SKM-1 (cell line): ENCODE measurements at regions not wholly inside any gene's neighbourhood (a gene's known extent, or its start where the extent isn't known, plus 50 kb on each side); places are given as distances from the start of the nearest gene placed in this dataset.

Experiments used
- DNase-seq: peaks from one replicate; lab custom pipeline; 2025; ENCODE audit not compliant: unreplicated experiment; lab: John Stamatoyannopoulos, UW

GRCh38 chr3:148204131-148204530, 493.6 kb upstream of the AGTR1 start:
- DNase-seq, result no peak

- no peak for DNase-seq
These were observed 491.7 kb upstream of the AGTR1 start for GRCh38 chr3:148205977-148206376.

DNA sequence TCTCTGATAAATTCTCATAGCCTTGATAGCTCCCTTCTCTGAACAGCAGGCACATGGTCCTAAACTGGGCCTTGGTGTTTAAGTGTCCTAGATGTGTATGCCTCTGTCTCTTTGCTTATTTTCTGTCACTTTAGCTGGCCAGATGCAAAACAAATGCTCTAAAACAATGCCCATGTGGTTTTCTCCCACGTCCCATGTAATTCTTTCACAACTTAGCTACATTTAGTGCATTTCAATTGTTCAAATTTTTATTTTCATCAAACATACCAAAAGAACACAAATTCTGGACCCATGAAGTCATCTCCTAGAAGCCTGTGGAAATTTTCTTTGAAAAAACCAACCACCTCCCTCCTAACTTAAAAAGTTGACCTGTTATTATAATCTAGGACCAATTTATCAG, 491.3 kb upstream of the AGTR1 start:
- no peak for DNase-seq

DNA sequence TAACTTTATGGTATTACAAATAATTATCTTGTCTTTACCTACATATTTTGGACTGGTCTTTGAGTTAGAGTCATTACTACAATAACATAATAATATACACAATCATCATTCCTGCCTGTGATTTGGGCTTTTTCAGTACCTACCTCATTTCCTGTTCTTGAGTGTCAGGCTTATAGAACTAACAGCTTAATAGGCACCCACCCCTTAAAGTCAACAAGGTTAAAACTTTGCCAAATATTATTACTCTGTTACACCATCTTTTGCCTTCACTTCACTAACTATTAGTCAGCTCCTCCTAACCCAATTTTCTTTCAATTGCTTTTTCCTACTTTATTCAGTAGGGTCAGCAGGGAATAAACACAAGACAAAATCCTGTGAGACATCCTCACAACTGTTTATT, 488.7 kb upstream of the AGTR1 start:
- DNase-seq, result no peak

- no peak for DNase-seq
These were observed 486.0 kb upstream of the AGTR1 start for GRCh38 chr3:148211725-148212124.

DNA sequence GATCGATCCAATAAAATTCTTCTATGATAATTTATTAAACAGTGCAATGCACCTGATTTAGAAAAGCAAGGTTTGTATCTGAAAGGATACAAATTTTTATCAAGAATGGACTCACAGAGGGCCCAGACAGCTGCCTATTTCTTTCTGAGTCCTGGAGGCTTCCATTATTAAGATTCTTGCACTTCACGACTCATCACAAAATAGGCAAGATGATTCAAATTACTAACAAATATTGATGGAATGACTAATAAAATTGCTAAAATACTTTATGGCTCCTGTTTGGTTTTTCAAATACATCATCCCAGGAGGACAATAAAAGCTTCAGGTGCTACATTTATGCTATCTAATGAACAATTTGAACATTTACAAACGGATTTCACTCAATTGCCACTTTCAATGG, 483.0 kb upstream of the AGTR1 start:
- no peak for DNase-seq

- DNase-seq, result no peak
These were observed 480.4 kb upstream of the AGTR1 start for GRCh38 chr3:148217317-148217716.

- DNase-seq, result no peak
These were observed 479.5 kb upstream of the AGTR1 start for GRCh38 chr3:148218222-148218621.

- DNase-seq, result no peak
These were observed 477.7 kb upstream of the AGTR1 start for GRCh38 chr3:148219999-148220398.

- DNase-seq, result no peak
These were observed 476.4 kb upstream of the AGTR1 start for GRCh38 chr3:148221303-148221702.

- DNase-seq, result no peak
These were observed 474.4 kb upstream of the AGTR1 start for GRCh38 chr3:148223266-148223665.

DNA sequence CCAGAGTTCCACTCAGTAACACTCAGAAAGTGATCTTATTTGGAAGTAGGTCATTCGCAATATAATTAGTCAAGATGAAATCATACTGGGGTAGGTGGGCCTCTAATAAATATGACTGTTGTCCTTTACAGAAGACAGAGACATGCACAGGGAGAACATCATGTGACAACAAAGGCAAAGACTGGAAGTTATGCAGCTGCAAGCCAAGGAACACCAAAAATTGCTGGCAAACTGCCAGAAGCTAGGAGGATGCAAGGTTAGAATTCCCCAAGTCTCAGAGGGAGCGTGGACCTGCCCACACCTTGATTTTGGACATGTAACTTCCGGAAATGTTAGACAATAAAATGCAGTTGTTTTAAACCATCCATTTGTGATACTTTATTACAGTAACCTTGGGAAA, 471.5 kb upstream of the AGTR1 start:
- DNase-seq, result no peak

- DNase-seq, result no peak
These were observed 470.2 kb upstream of the AGTR1 start for GRCh38 chr3:148227534-148227933.

DNA sequence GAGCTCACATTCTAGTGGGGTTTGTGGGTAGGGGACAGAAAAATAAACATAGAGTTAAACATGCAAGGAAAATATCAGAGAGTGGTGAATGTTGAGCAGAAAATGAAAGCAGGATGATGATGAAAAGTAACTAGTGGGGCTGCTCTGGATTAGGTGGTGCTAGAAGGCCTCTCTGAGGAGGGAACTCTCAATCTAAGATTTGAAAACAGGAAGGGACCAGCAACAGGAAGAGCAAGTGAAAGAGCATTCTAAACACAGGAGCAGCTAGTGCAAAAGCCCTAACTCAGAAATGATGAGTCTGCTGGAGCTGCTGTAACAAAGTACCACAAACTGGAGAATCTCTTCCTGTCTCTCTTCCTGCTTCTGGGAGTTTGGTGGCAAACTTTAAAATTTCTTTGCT, 468.6 kb upstream of the AGTR1 start:
- DNase-seq, result peak; percentile 3

- DNase-seq, result no peak
These were observed 467.2 kb upstream of the AGTR1 start for GRCh38 chr3:148230473-148230872.

DNA sequence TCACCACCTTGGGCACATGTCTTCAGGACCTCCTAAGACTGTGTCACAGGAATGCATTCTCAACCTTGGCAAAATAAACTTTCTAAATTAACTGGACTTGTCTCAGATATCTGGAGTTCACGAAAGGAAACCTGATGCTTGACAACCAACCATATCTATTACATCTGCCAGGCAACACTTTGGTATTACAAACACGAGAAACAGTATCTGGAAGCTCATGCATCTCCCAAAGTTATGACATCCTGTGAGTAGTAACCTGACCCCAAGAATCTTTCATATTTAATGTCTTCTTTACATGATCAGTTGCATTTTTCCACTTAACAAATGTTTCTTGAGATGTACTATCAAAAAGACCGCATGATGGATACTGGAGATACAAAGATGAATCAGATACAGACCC, 465.3 kb upstream of the AGTR1 start:
- no peak for DNase-seq

DNA sequence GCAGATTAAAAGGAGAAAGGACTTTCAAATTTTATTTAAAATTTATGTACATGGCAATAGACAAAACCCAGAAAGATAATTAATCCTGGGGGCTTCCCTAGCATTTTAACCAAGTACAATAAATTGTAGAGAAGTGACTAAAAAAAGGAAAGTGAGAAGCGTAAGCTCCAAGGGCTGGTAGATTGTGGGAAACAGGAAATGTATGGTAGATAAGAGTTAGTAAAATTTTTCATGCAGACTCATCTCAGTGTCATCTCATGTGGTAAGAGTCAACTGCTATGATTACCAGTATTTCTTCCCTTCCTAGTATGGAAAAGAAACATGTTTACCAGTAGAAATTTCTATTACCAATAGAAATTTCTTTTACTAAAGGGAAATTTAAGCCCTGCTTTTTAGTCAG, 464.3 kb upstream of the AGTR1 start:
- no peak for DNase-seq

- DNase-seq, result no peak
These were observed 463.2 kb upstream of the AGTR1 start for GRCh38 chr3:148234536-148234935.

DNA sequence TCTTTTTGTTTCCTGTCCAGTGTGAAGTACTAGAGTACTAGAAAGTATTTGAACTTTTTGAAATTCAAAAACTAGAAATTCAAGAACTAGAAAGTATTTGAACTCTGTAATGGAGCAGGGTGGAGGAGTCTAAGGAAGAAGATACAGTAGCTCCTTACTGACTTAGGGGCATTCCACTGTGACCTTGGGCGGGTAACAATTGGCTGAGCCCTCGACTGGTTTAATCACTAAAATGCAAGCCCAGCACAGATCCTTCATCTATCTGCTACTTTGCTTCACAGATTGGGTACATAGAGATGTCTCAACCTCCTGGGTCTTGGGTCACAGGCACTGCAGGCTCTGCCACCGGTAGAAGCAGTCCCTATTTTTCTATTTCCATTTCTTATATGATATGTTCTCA, 462.1 kb upstream of the AGTR1 start:
- DNase-seq, result no peak

DNA sequence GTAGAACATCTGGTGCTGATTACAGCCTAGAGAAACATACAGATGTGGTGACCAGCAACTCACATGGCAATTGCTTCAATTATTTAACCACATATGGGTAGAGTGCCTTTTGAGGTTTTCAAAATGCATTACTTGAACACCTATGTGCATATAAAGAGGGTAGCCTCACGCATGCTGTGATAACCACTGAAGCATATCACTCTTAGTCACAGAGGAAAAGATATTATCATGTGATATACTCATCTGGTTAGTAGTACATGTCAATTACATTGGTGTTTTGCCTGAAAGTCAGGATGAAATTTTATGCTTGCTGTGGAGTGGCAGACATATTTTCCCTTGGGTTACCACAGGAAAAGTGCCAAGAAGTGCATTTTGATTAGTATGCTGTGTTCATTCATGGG, 459.3 kb upstream of the AGTR1 start:
- DNase-seq, result no peak

- DNase-seq, result no peak
These were observed 457.4 kb upstream of the AGTR1 start for GRCh38 chr3:148240351-148240750.

GRCh38 chr3:148243609-148244008, 454.1 kb upstream of the AGTR1 start:
- no peak for DNase-seq

GRCh38 chr3:148246291-148246923, 451.3 kb upstream of the AGTR1 start:
- no peak for DNase-seq

DNA sequence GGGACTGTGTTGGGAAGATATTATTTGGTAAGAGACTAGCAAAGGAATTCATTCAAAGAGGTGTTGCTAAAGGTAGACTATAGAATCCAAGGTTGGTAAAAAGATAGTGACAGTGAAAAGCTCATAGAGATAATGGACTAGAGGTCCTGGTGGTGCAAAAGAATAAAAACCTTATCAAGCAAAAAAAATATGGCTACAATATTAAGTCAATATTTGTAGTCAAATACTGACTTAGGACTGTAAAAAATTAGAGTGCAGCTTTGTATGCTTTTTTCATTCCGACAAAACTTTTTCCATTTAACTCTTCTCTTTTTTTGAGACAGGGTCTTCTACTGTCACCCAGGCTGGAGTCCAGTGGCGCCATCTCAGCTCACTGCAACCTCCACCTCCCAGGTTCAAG, 444.0 kb upstream of the AGTR1 start:
- no peak for DNase-seq
